GM19372 (cell line): ENCODE measurements at regions not wholly inside any gene's neighbourhood (a gene's known extent, or its start where the extent isn't known, plus 50 kb on each side); places are given as distances from the start of the nearest gene placed in this dataset.
"Not testable (repeated sequence)": the region's sequence is repeated elsewhere in the genome, so short reads cannot be mapped to it uniquely, and the experiment has no call there.

ENCODE experiments used
- ATAC-seq: cut with Tn5 transposase; IDR thresholded peaks from one replicate; pipeline ENCODE4 v1.9.1; 2021; ENCODE audit warnings: mild to moderate bottlenecking, low read depth, moderate library complexity; ENCODE audit not compliant: unreplicated experiment

DNA sequence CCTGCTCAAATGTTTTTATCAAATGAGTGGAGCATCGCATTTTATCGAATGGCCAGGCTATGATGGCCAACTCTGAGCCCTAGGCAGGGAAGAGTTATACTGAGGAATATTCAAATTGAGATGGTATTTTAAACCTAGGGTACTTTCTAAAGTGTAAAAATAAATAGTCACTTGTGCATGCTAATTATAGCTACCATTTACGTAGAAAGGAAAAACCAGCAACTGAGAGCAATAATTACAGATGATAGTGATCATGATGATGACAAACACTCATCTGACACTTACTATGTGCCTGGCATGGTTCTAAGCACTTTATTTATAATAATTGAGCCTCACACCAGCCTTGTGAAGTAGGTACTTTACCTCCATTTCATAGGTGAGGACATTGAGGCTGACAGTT, 455.7 kb downstream of the CD83 start:
- ATAC-seq: no peak

DNA sequence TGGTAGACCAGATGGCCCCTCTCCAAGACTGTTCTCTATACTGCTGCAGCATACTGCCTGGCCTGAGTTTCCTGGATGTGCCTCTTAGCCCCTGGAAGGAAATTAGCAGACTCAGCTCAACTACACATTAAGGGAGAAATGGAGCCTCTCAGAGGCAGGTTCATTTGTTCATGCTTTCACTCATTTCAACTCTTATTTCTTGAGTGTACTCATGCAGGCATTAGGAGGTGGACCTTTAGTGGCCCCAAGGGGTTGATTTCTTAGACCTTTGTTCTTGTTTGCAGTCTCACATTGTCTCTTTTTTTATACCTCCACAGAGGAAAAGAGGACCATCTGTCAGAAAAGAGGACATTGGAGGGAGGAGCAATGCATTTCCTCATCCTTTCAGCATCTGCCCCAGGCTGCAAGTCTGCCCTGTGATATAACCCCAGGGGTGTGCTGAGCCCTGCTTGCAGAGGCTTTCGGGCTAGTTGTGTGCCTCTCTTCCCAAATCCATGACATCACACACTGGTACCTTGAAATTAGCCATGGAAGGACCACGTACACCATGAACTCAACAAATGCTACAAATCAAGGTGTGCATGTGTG, 456.2 kb downstream of the CD83 start:
- ATAC-seq: no peak

DNA sequence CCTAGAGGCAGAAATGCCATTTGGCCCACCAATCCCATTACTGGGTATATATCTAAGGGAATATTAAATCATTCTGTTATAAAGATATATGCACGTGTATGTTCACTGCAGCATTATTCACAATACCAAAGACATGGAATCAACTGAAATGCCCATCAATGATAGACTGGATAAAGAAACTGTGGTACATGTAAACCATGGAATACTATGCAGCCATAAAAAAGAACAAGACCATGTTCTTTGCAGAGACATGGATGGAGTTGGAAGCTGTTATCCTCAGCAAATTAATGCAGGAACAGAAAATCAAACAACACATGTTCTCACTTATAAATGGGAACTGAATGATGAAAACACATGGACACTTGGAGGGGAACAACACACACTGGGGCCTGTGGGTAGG, 458.4 kb downstream of the CD83 start:
- ATAC-seq: no peak

DNA sequence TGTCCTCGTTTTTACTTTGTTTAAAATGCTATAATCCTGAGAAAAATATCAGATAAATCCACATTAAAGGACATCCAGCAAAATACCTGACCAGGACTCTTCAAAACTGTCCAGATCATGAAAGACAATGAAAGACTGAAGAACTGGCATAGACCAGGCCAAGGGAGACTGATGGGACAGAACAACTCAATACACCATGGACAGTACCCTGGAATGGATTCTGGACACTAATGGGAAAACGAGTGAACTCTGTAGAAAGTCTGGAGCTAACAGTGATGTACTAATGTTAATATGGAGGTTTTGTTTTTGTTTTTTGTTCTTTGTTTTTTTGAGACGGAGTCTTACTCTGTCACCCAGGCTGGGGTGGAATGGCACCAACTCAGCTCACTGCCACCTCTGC, 461.4 kb downstream of the CD83 start:
- no peak for ATAC-seq

DNA sequence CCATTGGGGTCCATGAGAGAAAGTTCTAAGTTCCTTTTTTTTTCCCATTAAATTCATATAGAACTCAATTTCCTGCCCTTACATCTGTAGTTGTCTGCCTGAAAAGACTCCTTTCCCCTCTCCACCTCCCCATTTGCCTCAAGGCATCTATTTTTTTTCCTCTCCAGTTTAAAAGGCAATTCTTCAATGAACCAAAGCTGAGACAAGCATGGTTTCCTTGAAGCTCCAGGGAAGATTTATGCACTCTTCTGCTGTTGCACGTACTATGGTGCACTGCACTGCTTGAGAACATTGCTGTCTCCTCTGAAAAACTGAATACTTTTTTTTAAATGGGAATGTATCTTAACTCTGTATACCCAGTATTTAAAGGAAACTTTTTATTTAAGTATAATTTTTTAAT, 465.2 kb downstream of the CD83 start:
- no peak for ATAC-seq

DNA sequence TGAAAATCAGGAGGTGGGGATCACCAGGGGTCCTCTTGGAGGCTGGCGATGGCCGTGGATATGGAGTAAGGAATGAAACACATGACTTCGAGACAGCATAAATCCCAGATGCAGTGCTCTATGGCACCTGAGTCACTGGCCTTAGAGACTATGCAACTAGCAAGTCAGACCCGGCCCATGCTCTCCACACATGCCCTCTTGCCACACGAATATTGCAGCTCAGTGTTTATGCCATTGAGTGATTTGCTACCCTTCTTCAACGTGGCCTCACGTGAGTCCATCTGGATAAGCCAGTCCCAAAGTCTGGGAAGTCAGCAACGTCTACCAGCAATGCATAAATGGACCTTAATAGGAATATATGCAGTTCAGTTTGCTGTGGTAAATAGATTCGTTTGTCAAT, 466.3 kb downstream of the CD83 start:
- no peak for ATAC-seq

DNA sequence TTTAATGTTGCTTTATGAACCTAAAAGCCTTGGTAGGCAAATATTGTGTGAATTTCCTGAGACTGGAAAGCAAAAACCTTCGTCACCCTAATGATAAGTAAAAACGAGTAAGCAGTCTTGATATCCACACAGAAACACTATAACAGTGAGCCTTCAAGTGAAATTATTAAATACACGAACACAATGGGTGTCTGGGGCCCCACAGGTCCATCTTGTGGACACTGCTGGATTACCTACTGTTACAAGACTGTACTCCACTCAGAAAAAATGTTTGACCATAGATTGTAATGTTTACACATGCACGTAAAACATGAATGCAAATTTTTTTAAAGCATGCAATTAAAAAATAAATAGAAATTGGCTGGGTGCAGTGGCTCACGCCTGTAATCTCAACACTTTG, 466.9 kb downstream of the CD83 start:
- no peak for ATAC-seq

DNA sequence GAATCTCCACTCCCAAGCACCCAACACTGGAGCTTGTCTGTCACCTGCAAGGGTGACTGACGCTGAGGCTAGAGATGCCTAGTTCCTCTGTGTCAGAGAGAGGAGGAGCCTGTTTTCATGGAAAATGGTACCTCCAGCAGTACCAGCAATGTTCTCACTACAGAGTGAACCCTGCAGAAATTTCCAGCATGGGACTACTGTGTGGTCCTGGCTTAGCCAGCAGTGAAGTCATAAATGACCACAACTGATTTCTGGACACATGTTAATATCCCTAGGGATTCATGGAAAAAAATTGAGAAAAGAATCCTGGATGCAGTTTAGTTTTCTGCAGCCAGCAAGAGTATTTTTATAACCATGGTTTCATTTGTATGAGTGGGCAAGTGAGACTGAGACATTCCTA, 468.1 kb downstream of the CD83 start:
- no peak for ATAC-seq

DNA sequence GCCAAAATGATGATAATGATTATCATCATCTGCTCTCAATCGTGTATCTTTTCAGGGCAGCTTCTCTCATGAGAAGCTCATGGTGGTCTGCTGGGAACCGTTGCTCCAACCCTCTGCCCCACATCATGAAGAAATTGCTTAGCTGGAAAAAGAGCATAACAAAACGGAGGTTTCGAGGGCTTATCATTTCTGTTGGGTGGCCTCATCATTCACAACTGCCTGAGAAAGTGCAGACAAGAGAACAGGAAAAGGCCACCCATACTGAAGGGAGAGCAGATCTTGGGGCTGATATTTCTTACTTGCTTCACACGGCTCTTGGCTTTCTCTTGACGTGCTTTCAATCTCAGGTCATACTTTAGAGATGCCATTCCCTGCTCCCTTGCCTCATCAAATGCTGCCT, 471.6 kb downstream of the CD83 start:
- no peak for ATAC-seq

DNA sequence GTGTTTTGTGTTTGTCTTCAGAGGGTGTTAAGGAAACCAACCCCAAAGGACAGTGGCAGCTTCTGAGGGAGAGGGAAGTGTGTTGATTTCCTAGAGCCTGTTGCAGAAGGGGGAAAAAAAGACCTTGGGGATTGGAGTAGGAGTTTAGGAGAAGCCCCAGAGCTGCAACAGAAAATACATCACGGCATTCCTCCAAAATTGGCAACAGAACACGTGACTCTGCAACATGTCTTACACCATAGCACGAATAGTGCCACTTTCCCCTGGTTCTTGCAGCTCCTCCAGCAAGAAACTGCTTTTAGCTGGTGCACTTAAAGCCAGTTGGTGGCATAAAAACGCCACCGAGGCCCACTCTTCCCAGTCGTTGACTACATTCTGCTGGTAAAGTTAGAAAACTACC, 473.0 kb downstream of the CD83 start:
- no peak for ATAC-seq

DNA sequence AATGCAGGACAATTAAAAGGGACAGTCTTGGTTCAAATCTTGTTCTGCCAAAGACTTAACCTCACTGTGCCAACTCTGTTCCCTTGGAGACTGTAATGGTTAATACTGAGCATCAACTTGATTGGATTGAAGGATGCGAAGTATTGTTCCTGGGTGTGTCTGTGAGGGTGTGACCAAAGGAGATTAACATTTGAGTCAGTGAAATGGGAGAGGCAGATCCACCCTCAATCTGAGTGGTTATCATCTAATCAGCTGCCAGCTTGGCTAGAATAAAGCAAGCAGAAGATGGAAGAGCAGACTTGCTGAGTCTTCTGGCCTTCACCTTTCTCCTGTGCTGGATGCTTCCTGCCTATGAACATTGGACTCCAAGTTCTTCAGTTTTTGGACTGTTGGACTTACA, 474.4 kb downstream of the CD83 start:
- ATAC-seq: no peak

DNA sequence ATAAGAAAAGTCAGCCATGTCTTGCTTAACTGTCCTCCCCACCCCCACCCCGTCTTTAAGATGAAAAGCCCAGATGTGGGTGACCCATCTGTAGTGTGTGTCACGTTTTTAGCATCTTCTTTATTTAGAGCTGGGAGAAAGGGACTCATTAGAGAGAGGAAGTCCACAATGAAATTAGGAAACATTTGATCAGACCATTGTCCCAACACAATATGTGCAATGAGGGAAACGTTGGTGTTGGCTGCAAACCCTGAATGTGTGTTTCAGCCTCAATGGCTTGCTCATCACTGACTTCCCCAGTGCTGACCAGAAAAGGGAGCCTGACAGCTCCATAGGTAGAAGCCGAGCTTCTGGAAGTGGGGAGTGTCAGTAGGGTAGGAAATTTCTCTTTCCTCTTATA, 475.7 kb downstream of the CD83 start:
- no peak for ATAC-seq

DNA sequence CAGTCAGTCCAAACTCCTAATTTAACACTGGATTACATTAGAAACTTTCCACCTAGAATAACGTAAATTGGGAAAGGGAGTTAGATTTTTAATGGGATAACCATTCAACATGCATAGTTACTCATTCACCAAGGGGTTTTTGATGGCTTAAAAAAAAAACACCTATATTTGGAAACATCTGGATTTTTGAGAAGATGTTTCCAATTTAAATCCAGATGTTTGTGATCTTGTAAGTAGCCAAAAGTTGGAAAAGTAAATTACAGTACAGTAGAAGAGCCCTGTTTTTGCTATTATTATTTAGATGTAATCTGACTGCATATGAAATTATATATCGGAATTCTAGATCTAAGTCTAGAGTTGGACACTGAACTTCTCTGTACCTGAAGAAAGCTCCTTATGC, 478.2 kb downstream of the CD83 start:
- no peak for ATAC-seq

DNA sequence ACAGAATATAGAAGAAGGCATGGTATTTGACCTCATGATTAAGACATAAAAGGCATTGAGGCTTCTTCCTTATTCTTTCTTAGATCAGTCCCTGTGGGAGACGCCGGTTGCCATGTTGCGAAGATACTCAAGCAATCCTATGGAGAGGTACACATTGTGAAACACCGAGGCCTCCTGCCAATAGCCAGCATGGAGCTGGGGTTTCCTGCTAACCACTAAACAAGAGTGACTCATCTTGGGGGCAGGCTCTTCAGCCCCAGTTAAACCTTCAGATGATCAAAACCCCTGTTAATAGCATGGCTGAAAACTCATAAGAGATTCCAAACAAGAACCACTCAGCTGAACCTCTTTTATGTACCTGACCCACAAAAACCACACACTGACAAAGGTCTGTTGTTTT, 478.8 kb downstream of the CD83 start:
- ATAC-seq: no peak

DNA sequence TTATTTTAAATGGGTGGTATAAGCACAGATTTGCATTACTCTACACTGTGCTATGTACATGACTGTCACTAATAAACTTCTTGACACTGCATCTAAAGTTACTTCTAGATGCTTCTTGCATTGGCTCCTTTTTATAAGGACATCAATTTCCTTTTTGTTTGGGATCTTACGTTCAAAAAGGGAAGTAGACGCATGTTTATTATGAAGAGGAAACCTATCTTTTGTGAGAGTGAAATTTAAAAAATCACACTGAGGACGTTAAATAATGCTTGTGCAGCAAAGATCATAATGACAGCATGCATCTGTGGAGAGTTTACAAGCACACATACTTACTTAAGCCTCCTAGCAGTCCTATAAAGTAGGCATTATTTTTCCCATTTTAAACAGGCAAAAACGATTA, 479.5 kb downstream of the CD83 start:
- no peak for ATAC-seq

DNA sequence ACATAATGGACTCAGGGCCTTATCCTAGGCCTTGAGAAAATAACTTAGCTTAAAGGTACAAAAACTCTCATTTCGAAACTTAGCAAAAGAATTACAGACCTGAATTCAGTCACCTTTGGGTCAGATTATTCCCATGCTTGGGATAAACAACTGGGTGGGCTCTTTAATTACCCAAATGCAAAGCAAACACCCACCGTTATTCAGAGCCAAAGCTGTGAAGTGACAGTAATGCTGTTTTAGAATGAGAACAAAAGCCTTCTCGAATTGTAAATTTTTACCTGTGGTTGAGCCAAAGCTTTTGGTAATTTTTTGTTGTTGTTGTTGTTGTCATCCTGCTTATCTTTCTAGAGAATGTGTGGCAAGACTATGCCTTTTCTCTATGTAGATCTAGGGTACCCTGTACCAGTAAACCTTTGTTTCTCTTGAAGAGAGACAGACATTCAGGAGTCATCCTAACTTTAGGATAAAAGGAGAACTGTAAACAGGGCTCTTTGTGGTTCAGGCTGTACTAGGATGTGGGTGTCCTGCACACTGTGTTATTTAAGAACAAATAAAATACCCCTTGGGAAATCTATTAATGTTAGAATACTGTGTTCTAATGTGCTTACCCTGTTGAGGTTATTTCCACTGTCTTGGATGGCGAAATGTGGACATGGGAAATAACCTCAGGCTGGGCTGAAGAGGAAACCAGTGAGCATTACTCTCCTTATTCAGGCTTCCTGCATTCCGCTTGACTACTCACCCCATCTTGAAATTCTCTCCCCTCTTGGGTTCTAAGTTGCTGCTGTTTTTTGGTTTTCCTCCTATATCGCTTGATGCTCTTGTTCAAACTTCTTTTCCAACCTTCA, 480.7 kb downstream of the CD83 start:
- no peak for ATAC-seq

DNA sequence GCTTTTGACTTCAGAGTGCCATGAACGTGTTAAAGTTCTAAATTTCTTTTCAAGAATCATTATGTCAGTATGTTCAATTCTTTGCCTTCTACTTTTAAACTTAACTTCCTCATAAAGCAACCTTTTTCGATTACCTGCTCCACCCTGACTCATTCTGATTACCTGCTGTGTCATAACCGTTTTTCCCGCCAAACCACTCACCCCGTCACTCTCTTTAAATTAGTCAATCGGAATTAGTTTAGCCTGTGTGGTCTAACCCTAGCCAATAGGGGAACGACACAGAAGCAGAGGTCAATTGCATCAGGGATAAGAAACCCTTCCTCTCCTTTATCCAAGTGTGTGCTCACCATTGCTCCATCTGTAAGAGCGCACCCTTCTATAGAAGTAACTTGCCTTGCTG, 482.7 kb downstream of the CD83 start:
- not testable (repeated sequence) for ATAC-seq

DNA sequence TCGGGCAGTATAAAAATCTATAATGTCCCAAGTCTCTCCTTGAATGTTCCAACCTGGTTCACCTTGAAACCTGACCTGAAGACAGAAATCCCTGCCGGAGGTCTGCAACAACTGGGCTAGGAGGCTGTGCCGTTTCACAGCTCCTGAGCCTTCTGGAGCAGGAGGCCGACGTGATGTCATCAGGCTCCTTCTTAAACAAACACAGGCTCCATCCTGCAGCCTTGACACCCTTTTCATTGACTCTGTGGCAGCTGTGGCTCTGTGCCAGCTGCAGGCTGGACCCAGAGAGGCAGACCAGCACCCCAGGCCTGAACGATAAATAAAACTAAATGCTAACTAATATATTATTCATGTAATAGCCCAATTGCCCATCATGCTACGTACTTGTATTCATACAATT, 483.9 kb downstream of the CD83 start:
- ATAC-seq: no peak

DNA sequence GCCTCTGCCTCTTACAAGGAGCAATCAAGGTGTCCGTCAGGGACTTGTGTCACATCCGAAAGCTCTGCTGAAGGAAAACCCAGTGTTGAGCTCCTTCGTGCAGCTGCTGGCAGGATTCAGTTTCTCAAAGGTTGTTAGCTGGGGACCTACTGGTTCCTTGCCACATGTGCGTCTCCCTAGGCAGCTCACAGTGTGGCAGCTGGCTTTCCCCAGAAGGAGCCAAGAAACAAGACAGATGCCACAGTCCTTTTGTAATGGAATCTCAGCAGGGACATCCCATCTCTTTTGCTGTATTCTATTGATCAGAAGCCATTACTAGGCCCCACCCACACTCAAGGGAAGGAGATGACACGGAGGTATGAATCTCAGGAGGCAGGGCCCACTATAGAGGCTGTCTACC, 488.8 kb downstream of the CD83 start:
- ATAC-seq: no peak

DNA sequence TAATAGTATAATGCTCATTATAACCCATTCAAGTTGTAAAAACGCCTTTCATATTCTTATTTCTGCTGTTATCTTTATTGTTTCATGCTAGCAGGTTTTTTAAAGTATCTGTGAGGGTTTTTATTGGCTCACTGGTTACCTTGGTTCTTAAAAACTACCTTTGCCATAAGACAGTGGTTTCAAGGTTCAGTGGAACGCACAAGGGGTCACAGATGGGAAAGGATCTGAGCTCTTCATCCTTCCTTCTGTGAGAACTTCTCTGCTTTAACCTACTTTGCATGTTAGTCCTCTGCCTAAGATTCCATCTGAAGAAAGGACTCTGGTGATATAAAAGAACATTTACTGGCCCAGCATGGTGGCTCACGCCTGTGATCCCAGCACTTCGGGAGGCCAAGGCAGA, 492.6 kb downstream of the CD83 start:
- no peak for ATAC-seq

DNA sequence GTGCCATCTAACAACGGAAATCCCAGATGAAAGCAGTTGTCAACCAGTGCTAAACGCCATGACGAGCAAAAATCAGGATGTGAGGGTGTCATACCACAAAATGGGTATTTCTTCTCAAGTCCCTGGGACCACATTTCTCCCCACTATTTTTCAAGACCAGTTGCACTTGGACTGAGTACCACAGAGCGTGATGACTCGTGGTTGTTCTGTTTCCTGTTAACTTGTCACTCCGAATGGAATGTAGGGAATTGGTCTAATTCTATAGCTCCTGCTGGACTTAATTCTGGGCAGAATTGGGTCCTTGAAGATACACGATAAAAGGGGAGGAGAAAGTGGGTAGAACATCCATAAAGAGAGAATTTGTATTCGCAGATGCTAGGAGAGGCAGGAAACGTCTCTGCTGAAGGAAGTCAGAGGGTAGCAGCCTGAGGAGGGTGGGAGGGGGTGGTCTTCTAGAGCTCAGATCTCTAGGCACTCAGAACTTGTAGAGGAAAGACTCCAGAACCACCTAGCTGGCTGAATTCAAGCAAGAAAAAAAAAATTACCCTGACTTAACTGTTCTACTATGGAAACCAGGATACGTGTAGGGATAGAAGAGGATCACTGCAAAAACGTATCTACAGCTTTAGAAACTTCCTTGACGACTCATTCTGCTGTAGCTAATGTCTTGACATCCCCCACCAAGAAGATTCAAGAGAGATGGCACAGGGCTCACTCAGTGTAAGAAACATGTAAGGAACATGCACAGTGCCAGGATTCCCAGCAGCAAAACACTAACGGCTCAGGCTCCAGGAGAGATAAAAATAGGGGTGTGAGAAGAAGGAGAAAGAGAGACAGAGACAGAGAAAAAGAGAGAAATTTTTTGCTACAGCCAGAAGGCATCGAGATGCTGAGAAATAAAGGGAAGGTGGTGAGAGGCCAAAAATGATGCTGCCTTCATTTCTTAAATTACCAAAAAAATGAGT, 494.7 kb downstream of the CD83 start:
- no peak for ATAC-seq
